ENCODE measurements at regions not wholly inside any gene's neighbourhood (a gene's known extent, or its start where the extent isn't known, plus 50 kb on each side); places are given as distances from the start of the nearest gene placed in this dataset.
A peak's percentile ranks its signal among the peaks of the same experiment; 100 is the strongest.

DNA sequence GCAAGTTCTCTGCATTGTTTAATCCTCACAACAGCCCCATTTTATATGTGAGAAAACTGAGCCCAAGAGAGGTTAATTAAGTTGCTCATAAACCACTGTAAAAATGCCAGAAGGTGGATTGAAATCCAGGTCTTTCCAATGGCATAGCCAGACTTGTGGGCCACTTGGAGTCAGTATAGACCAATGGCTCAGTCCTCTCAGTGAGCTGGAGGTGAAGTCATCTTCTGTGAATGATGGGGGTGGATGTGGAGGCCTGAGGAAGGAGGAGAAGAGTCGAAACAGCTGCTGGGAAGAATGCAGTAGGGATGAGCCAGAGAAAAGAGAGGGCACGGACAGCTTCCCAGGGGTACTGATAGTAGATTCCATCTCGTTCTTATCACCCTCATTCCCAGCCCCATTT lies 213.4 kb downstream of the SOX9 start:
- H3K27ac ChIP-seq (ENCODE audit: low read depth in 1 of 2, low read length in 2 of 2): no peak overlapping the region
- ATAC-seq (ENCODE audit: low FRiP score): no peak

DNA sequence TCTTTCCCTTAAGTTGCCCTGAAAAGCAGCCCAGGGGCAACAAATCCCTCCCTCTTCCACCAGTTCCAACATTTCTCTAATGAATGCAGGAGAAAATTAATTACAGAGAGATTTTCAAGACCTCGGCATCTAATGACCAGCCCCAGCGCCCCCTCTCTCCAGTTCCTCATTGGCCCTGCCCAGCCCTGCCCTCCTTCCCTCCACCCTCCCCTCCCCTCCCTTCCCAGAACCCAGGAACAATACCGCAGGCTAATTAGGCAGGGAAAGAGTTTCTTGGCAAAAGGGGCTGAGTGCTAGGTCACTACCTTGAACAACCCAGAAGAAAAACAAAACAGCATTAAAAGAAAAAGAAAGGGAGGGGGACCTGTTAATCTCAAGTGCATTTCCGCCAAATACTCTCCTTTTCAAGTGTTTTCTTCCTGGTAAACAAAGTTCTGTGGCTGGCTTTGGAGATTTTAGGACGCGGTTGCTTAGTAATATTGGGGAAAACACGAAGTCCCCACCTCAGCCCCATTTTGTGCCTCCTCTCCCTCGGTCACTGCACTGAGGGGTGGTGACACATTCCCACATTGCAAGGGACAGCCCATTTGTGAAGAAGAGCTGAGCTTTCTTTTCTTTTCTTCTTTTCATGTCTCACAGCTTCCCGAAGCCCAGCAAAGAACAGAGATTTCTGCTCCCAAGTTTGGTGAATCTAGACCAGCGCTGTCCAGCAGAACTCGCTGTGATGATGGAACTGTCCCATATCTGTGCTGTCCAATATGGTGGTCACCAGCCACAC lies 215.4 kb downstream of the SOX9 start:
- Histone ChIP-seq H3K36me3 (ENCODE audit: control insufficient read depth in 1 of 2, insufficient read depth in 2 of 2, low read length in 1 of 2) (no peaks in the 10 kb centered on the region), H3K27me3 (ENCODE audit: control insufficient read depth in 1 of 2, insufficient read depth in 2 of 2, low read length in 1 of 2) (no peaks in the 10 kb centered on the region), H3K4me1 (ENCODE audit: control insufficient read depth in 1 of 2, insufficient read depth in 2 of 2, low read length in 2 of 2) (peaks cover 3 to 5% of the 10 kb centered on the region in 2 donors), H3K27ac (ENCODE audit: low read depth in 1 of 2, low read length in 2 of 2) (no peak overlapping the region), H3K4me3 (ENCODE audit: low read length in 2 of 2) (no peak overlapping the region), H3K9me3 (ENCODE audit: control insufficient read depth, low read length) (no peaks in the 10 kb centered on the region)
- ATAC-seq (ENCODE audit: low FRiP score) (no peak), DNase-seq (no peak)
- intact Hi-C loops (cut with DNase I): loop anchor here in 1 of 2 donors (5.0 kb wide), 1 partner anchor 71 kb away; no protein-coding TSS in a partner anchor
- WGBS, 2 donors: 72 to 79% methylated on average over 11 of the region's 11 CpGs

More for the DNA sequence above, 213.4 kb downstream of the SOX9 start:
- Histone ChIP-seq H3K27me3 (ENCODE audit: control insufficient read depth in 1 of 2, insufficient read depth in 2 of 2, low read length in 1 of 2) (no peaks in the 10 kb centered on the region), H3K36me3 (ENCODE audit: control insufficient read depth in 1 of 2, insufficient read depth in 2 of 2, low read length in 1 of 2) (no peaks in the 10 kb centered on the region), H3K9me3 (ENCODE audit: control insufficient read depth, low read length) (no peaks in the 10 kb centered on the region), H3K4me3 (ENCODE audit: low read length in 2 of 2) (no peak overlapping the region), H3K4me1 (ENCODE audit: control insufficient read depth in 1 of 2, insufficient read depth in 2 of 2, low read length in 2 of 2) (peaks cover 3 to 5% of the 10 kb centered on the region in 2 donors)
- WGBS, 2 donors: 77 to 88% methylated on average over 3 of the region's 3 CpGs
- intact Hi-C loops (cut with DNase I): no loop called here
- DNase-seq: no peak

DNA sequence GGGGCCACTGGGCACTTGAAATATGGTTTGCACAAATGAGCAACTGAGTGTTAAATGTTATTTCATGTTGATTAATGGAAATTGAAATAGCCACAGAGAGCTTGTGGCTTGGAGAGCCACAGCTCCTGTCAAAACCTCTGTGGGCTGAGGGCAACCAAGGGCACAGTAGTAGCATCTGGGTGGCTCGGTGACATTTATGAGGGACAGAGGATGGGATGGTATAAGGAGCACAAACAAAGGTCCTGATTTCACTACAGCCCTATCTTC lies 215.9 kb downstream of the SOX9 start:
- no peaks in the 10 kb centered on the region for H3K27me3 ChIP-seq (ENCODE audit: control insufficient read depth in 1 of 2, insufficient read depth in 2 of 2, low read length in 1 of 2)
- no peaks in the 10 kb centered on the region for H3K36me3 ChIP-seq (ENCODE audit: control insufficient read depth in 1 of 2, insufficient read depth in 2 of 2, low read length in 1 of 2)
- ATAC-seq (ENCODE audit: low FRiP score) (no peak), DNase-seq (no peak)
- H3K4me3 ChIP-seq (ENCODE audit: low read length in 2 of 2): no peak overlapping the region
- peaks cover 3 to 5% of the 10 kb centered on the region in 2 donors for H3K4me1 ChIP-seq (ENCODE audit: control insufficient read depth in 1 of 2, insufficient read depth in 2 of 2, low read length in 2 of 2)
- 90 to 94% methylated on average over 1 of the region's 1 CpG for WGBS, 2 donors
- H3K9me3 ChIP-seq (ENCODE audit: control insufficient read depth, low read length): no peaks in the 10 kb centered on the region
- H3K27ac ChIP-seq (ENCODE audit: low read depth in 1 of 2, low read length in 2 of 2): no peak overlapping the region
- intact Hi-C loops (cut with DNase I): loop anchor here in 1 of 2 donors (5.0 kb wide), 1 partner anchor 71 kb away; no protein-coding TSS in a partner anchor

DNA sequence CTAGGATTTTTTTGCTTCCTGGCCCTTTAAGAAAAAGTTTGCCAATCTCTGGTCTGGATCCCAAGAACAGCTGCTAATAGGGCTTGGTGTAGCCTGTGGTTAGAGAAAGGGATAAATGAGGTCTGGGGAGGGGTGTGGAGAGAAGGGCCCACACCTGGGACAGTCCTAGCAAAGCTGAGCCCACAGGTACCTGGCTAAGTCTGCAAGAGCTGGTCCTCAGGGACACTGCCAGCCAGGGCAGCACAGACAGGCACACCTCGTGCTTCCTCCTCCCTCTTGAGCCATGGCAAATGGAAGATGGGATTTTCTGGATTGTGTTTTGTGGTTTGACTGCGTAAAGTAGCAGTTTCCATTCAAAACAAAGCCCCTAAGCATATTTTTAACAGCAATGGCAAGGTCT lies 217.5 kb downstream of the SOX9 start:
- Histone ChIP-seq H3K36me3 (ENCODE audit: control insufficient read depth in 1 of 2, insufficient read depth in 2 of 2, low read length in 1 of 2) (no peaks in the 10 kb centered on the region), H3K4me1 (ENCODE audit: control insufficient read depth in 1 of 2, insufficient read depth in 2 of 2, low read length in 2 of 2) (peaks cover 3 to 5% of the 10 kb centered on the region in 2 donors), H3K27ac (ENCODE audit: low read depth in 1 of 2, low read length in 2 of 2) (no peak overlapping the region), H3K9me3 (ENCODE audit: control insufficient read depth, low read length) (no peaks in the 10 kb centered on the region), H3K4me3 (ENCODE audit: low read length in 2 of 2) (no peak overlapping the region), H3K27me3 (ENCODE audit: control insufficient read depth in 1 of 2, insufficient read depth in 2 of 2, low read length in 1 of 2) (no peaks in the 10 kb centered on the region)
- intact Hi-C loops (cut with DNase I): loop anchor here in 1 of 2 donors (5.0 kb wide), 1 partner anchor 69 kb away; no protein-coding TSS in a partner anchor
- 78 to 84% methylated on average over 2 of the region's 2 CpGs for WGBS, 2 donors
- no peak for ATAC-seq (ENCODE audit: low FRiP score)
- DNase-seq: no peak

DNA sequence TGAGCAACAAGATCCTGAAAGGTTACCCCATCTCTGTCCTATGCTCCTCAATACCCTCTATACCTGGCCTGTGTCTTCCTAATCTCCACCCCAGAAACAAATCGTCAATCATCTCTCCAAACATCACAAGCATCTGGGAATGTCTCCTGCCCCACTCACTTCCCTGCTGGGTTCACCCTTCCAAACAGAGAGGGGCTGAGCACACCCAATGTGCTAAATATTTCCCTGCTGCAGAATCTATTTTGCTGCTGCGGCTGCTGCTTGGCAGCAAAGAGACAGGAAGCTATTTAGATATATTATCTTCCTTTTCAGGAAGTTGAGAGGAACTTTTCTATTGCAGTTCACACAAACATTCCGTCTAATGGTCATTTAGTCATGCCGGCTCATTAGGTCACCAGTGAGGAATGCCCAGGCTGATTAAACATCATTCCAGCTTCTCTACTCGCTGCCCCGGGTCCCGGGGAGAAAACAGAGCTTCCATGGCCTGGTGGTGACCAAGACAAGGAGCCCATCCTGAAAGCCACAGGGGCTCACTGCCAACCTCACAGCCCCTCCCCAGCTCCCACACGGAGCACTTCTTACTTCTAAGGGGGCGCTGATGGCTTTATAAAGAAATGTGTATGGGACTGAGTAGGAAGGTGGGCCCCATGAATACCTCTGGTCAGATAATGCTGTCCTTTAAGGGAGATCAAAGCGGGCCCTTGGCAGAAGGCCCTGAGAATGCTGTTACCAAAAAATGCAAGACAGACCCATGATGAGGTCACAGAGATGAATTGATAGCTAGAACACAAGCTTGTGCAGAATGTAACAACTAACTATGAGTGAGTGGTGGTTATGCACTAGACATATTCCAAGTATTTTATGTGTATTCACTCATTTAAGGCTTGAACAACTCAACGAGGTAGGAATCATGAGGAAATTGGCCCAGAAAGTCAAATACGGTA lies 218.3 kb downstream of the SOX9 start:
- peak; percentile 52 to 80 for DNase-seq
- ATAC-seq (ENCODE audit: low FRiP score): peak; percentile 57
- H3K36me3 ChIP-seq (ENCODE audit: control insufficient read depth in 1 of 2, insufficient read depth in 2 of 2, low read length in 1 of 2): no peaks in the 10 kb centered on the region
- H3K4me3 ChIP-seq (ENCODE audit: low read length in 2 of 2): no peak overlapping the region
- no peaks in the 10 kb centered on the region for H3K9me3 ChIP-seq (ENCODE audit: control insufficient read depth, low read length)
- WGBS, 2 donors: 27% methylated on average over 12 of the region's 12 CpGs
- no peak overlapping the region for H3K27ac ChIP-seq (ENCODE audit: low read depth in 1 of 2, low read length in 2 of 2)
- intact Hi-C loops (cut with DNase I): loop anchor here in 1 of 2 donors (5.0 kb wide), 1 partner anchor 68 kb away; no protein-coding TSS in a partner anchor
- no peaks in the 10 kb centered on the region for H3K27me3 ChIP-seq (ENCODE audit: control insufficient read depth in 1 of 2, insufficient read depth in 2 of 2, low read length in 1 of 2)
- peaks cover 3 to 5% of the 10 kb centered on the region in 2 donors for H3K4me1 ChIP-seq (ENCODE audit: control insufficient read depth in 1 of 2, insufficient read depth in 2 of 2, low read length in 2 of 2)

DNA sequence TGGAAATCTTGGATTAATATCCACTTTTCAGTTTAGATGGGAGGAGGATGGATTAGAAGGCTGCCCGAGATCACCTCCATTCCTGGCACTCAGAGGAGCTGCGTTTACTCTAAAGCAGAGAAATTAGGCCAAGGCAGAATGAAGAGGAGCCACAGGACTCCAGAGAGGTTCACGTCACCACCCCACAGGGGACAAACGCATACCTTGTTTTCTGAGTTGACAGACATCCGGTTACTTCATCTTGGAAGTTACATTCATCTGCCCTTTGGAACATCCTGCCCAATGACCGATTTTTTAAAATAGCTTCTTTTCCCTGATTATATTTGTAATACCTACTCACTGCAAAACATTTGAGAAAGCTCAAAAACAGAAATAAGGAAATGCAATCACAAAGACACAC lies 220.0 kb downstream of the SOX9 start:
- Histone ChIP-seq H3K4me1 (ENCODE audit: control insufficient read depth in 1 of 2, insufficient read depth in 2 of 2, low read length in 2 of 2) (peaks cover 3 to 5% of the 10 kb centered on the region in 2 donors), H3K9me3 (ENCODE audit: control insufficient read depth, low read length) (no peaks in the 10 kb centered on the region), H3K36me3 (ENCODE audit: control insufficient read depth in 1 of 2, insufficient read depth in 2 of 2, low read length in 1 of 2) (no peaks in the 10 kb centered on the region), H3K4me3 (ENCODE audit: low read length in 2 of 2) (no peak overlapping the region), H3K27ac (ENCODE audit: low read depth in 1 of 2, low read length in 2 of 2) (no peak overlapping the region), H3K27me3 (ENCODE audit: control insufficient read depth in 1 of 2, insufficient read depth in 2 of 2, low read length in 1 of 2) (no peaks in the 10 kb centered on the region)
- DNase-seq (no peak), ATAC-seq (ENCODE audit: low FRiP score) (no peak)
- 84 to 91% methylated on average over 6 of the region's 6 CpGs for WGBS, 2 donors
- intact Hi-C loops (cut with DNase I): no loop called here

DNA sequence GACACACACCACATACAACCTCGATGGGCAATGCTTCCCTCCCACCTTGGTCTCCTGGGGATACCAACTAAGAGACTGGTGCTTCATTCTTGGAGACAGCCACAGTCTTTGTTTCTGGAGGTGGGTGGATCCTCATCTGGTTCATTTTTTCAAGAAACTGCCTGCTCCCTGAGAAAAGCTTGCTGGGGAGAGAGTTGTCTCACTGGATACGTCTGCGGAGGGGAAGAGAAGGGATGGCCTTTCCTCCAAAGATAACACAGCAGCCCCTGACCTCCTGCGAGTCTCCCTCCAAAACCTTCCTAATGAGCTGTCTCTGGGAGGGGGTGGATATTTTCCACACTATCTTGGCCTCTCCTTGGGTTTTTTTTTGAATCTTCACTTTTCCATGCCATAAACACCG lies 221.2 kb downstream of the SOX9 start:
- Histone ChIP-seq H3K27ac (ENCODE audit: low read depth in 1 of 2, low read length in 2 of 2) (no peak overlapping the region), H3K36me3 (ENCODE audit: control insufficient read depth in 1 of 2, insufficient read depth in 2 of 2, low read length in 1 of 2) (no peaks in the 10 kb centered on the region), H3K9me3 (ENCODE audit: control insufficient read depth, low read length) (no peaks in the 10 kb centered on the region), H3K4me3 (ENCODE audit: low read length in 2 of 2) (no peak overlapping the region), H3K4me1 (ENCODE audit: control insufficient read depth in 1 of 2, insufficient read depth in 2 of 2, low read length in 2 of 2) (peaks cover 3 to 5% of the 10 kb centered on the region in 2 donors), H3K27me3 (ENCODE audit: control insufficient read depth in 1 of 2, insufficient read depth in 2 of 2, low read length in 1 of 2) (no peaks in the 10 kb centered on the region)
- 72 to 82% methylated on average over 5 of the region's 5 CpGs for WGBS, 2 donors
- no peak for DNase-seq
- intact Hi-C loops (cut with DNase I): no loop called here
- ATAC-seq (ENCODE audit: low FRiP score): no peak

DNA sequence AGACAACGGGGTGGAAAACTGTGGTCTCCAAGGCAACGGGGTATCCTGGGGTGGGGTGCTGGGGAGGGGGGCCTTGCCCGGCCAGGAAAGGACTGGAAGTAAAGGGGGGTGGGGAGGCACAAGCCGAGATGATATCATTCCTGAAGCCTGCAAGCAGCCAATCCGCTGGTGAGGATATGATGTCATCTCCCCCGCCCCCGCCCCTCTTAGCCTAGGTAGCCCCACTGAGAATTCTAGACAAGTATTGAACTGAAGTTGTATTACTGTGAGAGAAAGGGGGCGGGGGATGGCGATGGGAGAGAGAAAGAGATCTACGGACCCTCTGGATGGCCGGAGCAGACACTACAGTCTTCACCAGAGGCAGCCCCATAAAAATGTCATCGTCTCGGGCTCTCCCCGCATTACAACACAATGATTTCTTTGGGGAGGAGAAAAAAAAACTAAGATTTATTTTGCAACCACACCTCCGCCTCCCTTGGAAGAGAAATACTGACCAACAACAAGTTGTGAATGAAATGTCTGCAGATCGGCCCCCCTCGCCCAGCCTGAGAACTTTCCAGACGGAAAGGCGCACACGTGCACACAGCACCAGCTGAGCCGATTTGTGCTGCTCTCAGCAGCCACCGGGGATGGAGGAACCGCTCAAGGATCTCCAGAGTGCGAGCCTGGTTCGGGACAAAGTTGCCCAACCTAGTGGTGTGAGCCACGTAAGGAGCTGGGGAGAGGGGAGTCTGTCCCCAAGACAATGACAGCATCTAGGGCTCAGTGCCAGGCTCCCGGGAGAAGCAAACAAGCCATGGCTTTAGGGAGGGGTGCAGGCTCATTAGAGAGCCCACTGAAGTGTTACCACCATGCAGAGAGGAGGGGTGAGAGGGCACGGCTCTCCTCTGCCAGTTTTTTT lies 222.1 kb downstream of the SOX9 start:
- H3K4me1 ChIP-seq (ENCODE audit: control insufficient read depth in 1 of 2, insufficient read depth in 2 of 2, low read length in 2 of 2): peaks cover 3 to 5% of the 10 kb centered on the region in 2 donors
- intact Hi-C loops (cut with DNase I): no loop called here
- ATAC-seq (ENCODE audit: low FRiP score): peak; percentile 20

More for the DNA sequence above, 222.1 kb downstream of the SOX9 start:
- no peak overlapping the region for H3K27ac ChIP-seq (ENCODE audit: low read depth in 1 of 2, low read length in 2 of 2)
- no peaks in the 10 kb centered on the region for H3K36me3 ChIP-seq (ENCODE audit: control insufficient read depth in 1 of 2, insufficient read depth in 2 of 2, low read length in 1 of 2)
- 29 to 47% methylated on average over 28 of the region's 28 CpGs for WGBS, 2 donors
- peak; percentile 48 to 77 for DNase-seq
- no peaks in the 10 kb centered on the region for H3K27me3 ChIP-seq (ENCODE audit: control insufficient read depth in 1 of 2, insufficient read depth in 2 of 2, low read length in 1 of 2)
- H3K9me3 ChIP-seq (ENCODE audit: control insufficient read depth, low read length): no peaks in the 10 kb centered on the region
- H3K4me3 ChIP-seq (ENCODE audit: low read length in 2 of 2): no peak overlapping the region
